HT1080 (cell line): ENCODE measurements at regions not wholly inside any gene's neighbourhood (a gene's known extent, or its start where the extent isn't known, plus 50 kb on each side); places are given as distances from the start of the nearest gene placed in this dataset.
"Not testable (repeated sequence)": the region's sequence is repeated elsewhere in the genome, so short reads cannot be mapped to it uniquely, and the experiment has no call there.

Source experiments
- DNase-seq: peaks from one replicate; pipeline ENCODE4 v3.0.0-alpha.2; 2015; ENCODE audit warnings: low read depth

DNA sequence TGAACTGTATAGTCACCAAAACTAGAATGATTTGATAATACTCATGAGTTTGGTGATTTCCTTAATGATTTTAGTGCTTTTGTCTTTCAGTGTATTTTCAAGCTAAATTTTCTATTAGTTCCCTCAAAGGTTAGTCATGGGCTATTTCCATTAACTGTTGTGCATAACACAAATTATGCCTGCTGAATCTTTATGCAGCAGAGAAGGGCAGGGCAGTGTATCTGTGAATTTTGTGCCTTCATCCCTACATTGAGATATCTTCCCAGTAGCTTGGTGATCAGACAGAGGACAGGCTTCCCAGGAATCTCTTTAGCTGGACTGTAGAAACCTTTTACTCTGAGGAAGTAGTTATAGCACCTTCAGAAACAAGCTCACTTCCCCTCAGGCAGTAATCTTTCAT is 1036.9 kb downstream of the EFNA5 start:
- no peak for DNase-seq

- not testable (repeated sequence) for DNase-seq
Measured at GRCh38 chr5:106628456-106628855, 1042.3 kb downstream of the EFNA5 start.

- DNase-seq, result no peak
Measured at GRCh38 chr5:106610041-106610440, 1060.7 kb downstream of the EFNA5 start.

GRCh38 chr5:106601620-106602019 is 1069.1 kb downstream of the EFNA5 start:
- DNase-seq, result no peak

DNA sequence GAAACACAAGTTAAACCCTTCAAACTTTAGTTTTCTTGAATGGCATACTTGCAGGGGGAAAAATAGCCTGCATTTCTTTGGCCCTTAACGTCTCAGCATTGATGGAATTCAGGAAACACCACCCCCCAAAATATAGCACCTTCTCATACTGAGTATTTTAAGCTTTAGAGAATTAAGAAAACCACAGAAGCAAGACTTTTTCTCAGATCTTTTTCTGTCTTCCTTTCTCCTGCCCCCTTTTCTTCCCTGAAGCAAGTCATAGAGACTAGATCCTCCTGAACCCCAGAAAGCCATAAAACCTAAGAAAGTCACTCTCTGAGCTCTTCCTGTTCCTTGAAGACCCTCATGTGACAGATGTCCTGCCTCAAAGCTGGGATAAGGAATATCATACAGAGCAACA is 1069.9 kb downstream of the EFNA5 start:
- DNase-seq, result no peak

DNA sequence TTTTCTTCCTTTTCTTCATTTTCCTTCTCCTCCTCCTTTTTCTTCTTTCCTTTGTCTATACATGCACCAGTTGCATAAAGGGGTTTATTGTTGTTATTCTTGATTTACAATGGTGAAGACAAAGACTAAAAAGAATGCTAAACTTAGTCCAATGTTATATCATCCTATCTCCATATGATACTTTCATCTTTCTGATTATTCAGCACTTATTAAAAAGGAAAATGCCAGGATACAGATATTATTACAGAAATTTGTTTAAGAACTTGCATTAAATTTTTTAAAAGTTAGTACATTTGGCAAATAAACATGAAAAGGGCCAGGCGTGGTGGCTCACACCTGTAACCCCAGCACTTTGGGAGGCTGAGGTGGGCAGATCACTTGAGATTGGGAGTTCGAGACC is 1074.9 kb downstream of the EFNA5 start:
- DNase-seq, result no peak

GRCh38 chr5:106584268-106584667 is 1086.5 kb downstream of the EFNA5 start:
- DNase-seq, result no peak

DNA sequence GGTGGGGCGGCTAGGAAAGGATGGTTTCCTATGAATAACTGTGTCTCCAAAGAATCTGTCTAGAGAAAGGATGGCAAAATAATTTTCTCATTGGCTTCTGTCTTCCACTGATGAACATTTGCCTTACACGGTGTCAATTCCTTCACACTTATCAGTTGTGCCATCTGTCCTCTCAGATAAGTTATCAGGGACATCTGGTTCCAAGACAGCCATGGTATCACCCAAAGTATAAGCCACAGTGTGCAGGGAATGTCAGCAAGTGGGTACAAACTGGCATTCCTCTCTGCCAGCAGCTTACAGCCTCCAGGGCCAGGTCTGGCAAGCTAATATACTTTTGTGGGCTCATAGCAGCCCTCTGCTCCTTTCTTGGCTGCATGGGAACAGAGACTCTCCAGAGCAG is 1092.0 kb downstream of the EFNA5 start:
- no peak for DNase-seq

DNA sequence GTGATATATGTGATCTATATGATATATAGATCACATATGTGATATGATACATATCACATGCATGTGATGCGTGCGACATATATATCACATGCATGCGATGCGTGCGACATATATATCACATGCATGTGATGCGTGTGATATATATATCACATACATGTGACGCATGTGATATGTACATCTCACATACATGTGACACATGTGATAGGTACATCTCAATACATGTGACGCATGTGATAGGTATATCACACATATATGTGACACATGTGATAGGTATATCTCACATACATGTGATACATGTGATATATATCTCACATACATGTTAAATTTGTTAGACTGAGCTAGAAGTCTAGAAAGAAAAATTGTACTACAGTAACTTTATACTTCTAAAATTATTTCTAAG is 1095.9 kb downstream of the EFNA5 start:
- DNase-seq, result no peak

DNA sequence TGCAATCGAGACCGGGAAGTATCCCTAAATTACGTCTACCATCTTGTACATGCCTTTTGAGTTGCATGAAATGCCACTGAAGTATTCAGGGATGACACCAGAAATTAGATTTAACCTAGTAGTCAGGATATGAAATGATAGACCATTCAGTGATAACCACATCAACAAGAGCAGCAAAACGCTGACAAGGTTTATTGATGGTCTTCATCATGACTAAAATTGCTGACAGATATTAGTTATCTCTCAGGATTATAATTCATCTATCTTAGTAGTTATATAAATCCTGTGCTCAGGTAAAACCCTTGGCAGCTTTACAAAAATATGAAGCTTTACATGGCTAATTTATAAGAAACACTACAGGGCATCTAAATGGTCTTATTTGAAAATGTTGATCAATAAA is 1104.7 kb downstream of the EFNA5 start:
- no peak for DNase-seq

DNA sequence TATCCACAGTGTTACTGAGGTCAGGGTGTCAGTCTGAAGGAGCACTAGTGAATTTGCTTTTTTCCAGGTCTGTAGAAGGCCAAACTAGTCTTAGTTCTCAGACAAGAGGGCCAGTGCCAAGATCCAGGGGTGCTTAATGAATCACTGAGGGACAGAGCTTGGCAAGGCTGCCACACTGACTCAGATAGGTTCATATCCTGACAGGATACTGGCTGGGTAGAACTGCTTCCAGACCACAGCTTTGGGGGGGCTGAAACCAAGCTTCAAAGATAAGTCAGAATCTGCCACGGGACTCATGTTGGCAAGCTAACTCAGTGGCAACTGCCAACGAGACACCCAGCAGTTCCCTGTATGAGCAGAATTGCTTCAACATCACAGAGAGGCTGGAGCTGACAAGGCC is 1125.4 kb downstream of the EFNA5 start:
- DNase-seq, result peak; percentile 85

DNA sequence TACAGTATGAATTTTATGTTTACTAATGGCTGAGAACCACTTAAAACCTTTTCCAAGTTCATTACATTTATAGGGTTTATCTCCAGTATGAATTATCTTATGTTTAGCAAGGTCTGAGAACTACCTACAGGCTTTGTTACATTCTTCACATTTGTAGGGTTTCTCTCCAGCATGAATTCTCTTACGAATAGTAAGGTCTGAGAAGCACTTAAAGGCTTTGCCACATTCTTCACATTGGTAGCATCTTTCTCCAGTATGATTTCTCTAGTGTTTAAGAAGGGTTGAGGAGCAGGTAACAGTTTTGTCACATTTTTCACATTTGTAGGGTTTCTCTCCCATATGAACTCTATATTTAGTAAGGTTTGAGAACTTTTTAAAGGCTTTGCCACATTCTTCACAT is 1127.4 kb downstream of the EFNA5 start:
- no peak for DNase-seq

DNA sequence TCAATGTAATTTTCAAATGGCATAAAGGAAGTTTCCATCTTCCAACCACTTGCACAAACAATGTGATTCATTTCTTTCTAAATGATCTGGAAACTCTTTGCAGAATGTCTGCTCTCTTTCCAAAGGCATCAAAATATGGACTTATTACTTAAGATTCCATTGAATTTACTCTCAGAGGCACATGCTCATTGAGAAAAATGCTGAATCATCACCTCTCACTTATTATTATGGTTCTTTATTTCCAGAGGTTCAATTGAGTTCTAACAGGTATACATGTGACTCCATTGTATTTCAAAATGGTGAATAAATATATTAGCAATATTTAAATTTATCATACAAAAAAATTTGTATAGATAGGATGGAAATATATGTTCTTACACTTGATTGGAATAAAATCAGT is 1140.6 kb downstream of the EFNA5 start:
- DNase-seq, result no peak

DNA sequence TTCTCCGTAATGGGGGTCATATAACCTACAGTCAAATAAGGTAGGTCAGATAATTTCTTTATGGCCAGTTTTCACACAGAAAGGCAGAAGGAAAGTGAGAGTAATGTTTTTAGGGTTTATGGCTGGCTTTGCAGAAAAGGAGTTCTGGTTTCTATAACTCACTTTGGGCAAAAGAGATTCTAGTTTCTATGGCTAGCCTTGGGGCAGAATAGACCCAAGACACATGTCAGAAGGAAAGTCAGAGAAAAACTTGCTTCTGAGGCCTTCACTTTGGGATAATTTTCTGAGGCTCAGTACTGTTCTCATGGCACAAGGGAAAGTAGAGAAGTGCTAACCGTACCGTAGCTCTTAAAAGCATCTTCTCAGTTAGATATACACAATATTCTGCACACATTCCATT is 1145.3 kb downstream of the EFNA5 start:
- DNase-seq, result no peak

- DNase-seq, result no peak
Measured at GRCh38 chr5:106523852-106524251, 1146.9 kb downstream of the EFNA5 start.

GRCh38 chr5:106522296-106522695 is 1148.4 kb downstream of the EFNA5 start:
- DNase-seq, result no peak

DNA sequence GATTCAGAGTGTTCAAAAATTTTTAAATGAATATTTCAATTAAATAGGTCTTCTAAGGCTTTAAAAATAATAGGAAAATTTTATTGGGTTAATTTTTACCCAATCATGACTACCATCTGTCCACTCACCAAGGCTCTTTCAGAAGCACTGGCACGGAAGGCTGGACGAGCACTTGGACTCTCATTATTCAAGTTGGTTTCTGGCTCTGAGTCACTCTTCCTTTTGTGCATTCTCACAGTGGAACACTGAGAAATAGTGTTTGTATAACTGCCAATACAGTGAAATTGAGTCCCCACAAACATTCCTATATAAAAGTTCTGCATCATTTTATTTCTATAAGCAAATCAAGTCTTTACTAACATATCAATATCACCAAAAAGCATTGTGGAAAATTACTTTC is 1149.0 kb downstream of the EFNA5 start:
- peak; percentile 70 for DNase-seq

GRCh38 chr5:106510321-106510720 is 1160.4 kb downstream of the EFNA5 start:
- no peak for DNase-seq

GRCh38 chr5:106508894-106509293 is 1161.8 kb downstream of the EFNA5 start:
- DNase-seq, result no peak

GRCh38 chr5:106493910-106494309 is 1176.8 kb downstream of the EFNA5 start:
- no peak for DNase-seq

DNA sequence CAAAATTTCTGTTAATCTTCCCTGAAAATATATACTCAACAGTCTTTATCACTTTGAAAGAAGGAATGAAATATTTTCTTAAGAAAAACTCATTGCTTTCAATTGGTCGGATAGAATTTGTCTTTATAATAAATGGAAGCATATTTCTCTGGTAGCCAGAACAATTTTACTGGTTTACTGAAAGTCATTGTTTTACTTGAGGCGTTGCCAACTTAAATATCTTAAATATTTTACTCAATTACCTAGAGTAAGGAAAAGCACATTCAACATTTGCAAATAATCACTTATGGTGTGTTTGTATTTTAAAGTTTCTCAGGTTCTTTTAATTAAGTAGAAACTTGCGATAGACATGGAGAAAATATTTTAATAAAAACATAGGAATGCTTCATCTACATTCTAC is 1181.7 kb downstream of the EFNA5 start:
- no peak for DNase-seq

GRCh38 chr5:106488407-106488806 is 1182.3 kb downstream of the EFNA5 start:
- no peak for DNase-seq

DNA sequence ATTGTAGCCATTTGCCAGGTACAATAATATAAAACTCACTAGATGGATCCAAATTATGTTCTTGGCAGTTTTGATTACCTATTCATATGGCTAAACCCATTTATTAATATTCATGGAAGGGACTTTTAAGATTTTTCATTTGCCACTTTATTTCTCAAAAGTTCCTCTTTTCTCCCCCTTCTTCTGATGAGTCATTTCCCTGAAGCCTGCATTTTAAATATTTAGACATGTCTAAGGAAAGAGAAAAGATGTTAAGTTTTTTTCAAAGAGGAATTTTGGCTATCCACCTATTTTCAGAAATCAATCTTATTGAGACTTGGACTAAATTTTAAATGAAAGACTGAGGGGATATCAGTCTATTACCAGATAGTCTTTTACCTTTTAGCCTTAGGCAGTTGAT is 1189.4 kb downstream of the EFNA5 start:
- peak; percentile 5 for DNase-seq

GRCh38 chr5:106476630-106477029 is 1194.1 kb downstream of the EFNA5 start:
- DNase-seq, result no peak

DNA sequence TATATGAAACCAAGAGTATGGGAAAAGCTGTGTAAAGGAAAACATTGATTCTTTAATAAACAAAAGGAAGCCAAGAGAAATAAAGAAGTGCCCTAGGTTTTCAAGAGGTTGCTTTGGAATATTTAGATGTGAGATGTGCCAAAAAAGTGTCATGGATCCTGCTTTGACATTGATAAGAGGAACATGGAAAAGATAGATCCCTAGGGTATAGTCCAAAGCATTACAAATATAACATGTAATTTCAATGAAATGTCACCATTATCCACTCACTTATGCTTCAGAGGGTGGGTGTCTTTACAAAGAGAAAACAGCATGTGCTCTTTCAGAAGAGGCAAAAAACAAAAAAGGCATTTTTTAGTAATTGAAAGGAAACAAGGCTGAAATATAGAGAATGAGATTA is 1196.7 kb downstream of the EFNA5 start:
- no peak for DNase-seq
